DND-41 (cell line): ENCODE measurements at regions not wholly inside any gene's neighbourhood (a gene's known extent, or its start where the extent isn't known, plus 50 kb on each side); places are given as distances from the start of the nearest gene placed in this dataset.

Experiments
- ATAC-seq: fragments of 200-7000 bp; cut with Tn5 transposase; 3 replicates; pipeline ENCODE4 v1.9.1; 2021; ENCODE audit warnings: low read depth; ENCODE audit not compliant: insufficient read depth
- DNase-seq: peaks from one replicate; pipeline ENCODE4 v3.0.0-alpha.2; 2020
- H2AFZ ChIP-seq: 2 replicates; pipeline ENCODE4 v1.6.0; 2012; ENCODE audit warnings: low read depth, low read length
- H3K27ac ChIP-seq: 2 replicates; pipeline ENCODE4 v1.5.1; 2012; ENCODE audit warnings: low read length, inconsistent platforms
- H3K27me3 ChIP-seq: fragments of 200-600 bp; sonication (generic); 2 replicates; pipeline ENCODE4 v1.6.0; 2012; ENCODE audit warnings: low read length, mild to moderate bottlenecking, inconsistent platforms; ENCODE audit not compliant: insufficient read depth, poor library complexity
- H3K36me3 ChIP-seq: 2 replicates; pipeline ENCODE4 v1.5.1; 2012; ENCODE audit warnings: low read length, inconsistent platforms; ENCODE audit not compliant: insufficient read depth
- H3K4me1 ChIP-seq: 2 replicates; pipeline ENCODE4 v1.5.1; 2012; ENCODE audit warnings: mild to moderate bottlenecking, low read length; ENCODE audit not compliant: insufficient read depth
- H3K4me2 ChIP-seq: 2 replicates; pipeline ENCODE4 v1.6.0; 2012; ENCODE audit warnings: mild to moderate bottlenecking, moderate library complexity, low read length, inconsistent platforms; ENCODE audit not compliant: insufficient read depth
- H3K4me3 ChIP-seq, 2 experiments: fragments of 200-600 bp in 1 of 2; shearing (Covaris generic) in 1 of 2; 2 replicates each; pipeline ENCODE4 v1.5.1; 2012 to 2016; ENCODE audit warnings: inconsistent platforms in 2 of 2, low read length in 2 of 2, mild to moderate bottlenecking in 2 of 2, low read depth in 1 of 2, moderate library complexity in 1 of 2
- H3K79me2 ChIP-seq: 2 replicates; pipeline ENCODE4 v1.6.0; 2012; ENCODE audit warnings: low read length, inconsistent platforms; ENCODE audit not compliant: insufficient read depth
- H3K9ac ChIP-seq: 2 replicates; pipeline ENCODE4 v1.6.0; 2012; ENCODE audit warnings: low read depth, mild to moderate bottlenecking, inconsistent platforms, low read length, moderate library complexity
- H3K9me3 ChIP-seq: 2 replicates; pipeline ENCODE4 v1.5.1; 2012; ENCODE audit warnings: low read length, moderate library complexity, mild to moderate bottlenecking, inconsistent platforms; ENCODE audit not compliant: insufficient read depth, severe bottlenecking
- H4K20me1 ChIP-seq: 2 replicates; pipeline ENCODE4 v1.6.0; 2012; ENCODE audit warnings: low read length; ENCODE audit not compliant: insufficient read depth
- EZH2 ChIP-seq: IDR thresholded peaks from 3 replicates; pipeline ENCODE4 v1.6.1; 2012; ENCODE audit warnings: borderline replicate concordance, low read depth, mild to moderate bottlenecking, moderate library complexity, low read length, inconsistent platforms; ENCODE audit not compliant: severe bottlenecking
- TF ChIP-seq, protein P1 (sequence below): IDR thresholded peaks from 2 replicates; pipeline ENCODE4 v1.5.1; 2012; ENCODE audit warnings: borderline replicate concordance, low read length, moderate library complexity, mild to moderate bottlenecking; ENCODE audit not compliant: poor library complexity, severe bottlenecking; ENCODE audit errors: extremely low read depth

DNA sequence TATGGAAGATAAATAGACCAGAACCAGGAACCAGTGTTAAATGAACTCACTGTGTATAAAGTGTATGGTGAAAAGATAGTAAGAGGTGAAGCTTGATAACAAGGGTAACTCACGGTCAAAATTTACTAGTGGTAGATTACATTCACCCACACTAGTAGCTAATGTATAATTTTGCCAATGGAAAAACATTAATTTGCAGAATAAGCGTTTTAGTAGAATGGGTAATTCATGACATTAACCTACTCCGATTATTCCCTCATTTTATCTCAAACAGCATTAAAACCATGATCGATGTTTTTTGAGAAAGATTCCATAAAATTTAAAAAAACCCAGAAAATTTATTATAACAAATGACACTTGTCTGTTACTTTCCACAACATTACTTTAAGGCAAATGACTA is 57.7 kb upstream of the PPP1R3A start:
- no peaks in the 10 kb centered on the region for H3K79me2 ChIP-seq
- no peak overlapping the region for H3K27ac ChIP-seq
- H3K9me3 ChIP-seq = no peaks in the 10 kb centered on the region
- TF ChIP-seq, protein P1, sequence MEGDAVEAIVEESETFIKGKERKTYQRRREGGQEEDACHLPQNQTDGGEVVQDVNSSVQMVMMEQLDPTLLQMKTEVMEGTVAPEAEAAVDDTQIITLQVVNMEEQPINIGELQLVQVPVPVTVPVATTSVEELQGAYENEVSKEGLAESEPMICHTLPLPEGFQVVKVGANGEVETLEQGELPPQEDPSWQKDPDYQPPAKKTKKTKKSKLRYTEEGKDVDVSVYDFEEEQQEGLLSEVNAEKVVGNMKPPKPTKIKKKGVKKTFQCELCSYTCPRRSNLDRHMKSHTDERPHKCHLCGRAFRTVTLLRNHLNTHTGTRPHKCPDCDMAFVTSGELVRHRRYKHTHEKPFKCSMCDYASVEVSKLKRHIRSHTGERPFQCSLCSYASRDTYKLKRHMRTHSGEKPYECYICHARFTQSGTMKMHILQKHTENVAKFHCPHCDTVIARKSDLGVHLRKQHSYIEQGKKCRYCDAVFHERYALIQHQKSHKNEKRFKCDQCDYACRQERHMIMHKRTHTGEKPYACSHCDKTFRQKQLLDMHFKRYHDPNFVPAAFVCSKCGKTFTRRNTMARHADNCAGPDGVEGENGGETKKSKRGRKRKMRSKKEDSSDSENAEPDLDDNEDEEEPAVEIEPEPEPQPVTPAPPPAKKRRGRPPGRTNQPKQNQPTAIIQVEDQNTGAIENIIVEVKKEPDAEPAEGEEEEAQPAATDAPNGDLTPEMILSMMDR = no peak
- no peak for TF ChIP-seq EZH2
- no peaks in the 10 kb centered on the region for H4K20me1 ChIP-seq
- ATAC-seq (no peak), DNase-seq (no peak)
- no peaks in the 10 kb centered on the region for H3K36me3 ChIP-seq
- H3K27me3 ChIP-seq = no peaks in the 10 kb centered on the region
- no peak overlapping the region for H2AFZ ChIP-seq
- H3K4me1 ChIP-seq = no peaks in the 10 kb centered on the region
- no peak overlapping the region for H3K9ac ChIP-seq
- no peak overlapping the region for H3K4me2 ChIP-seq
- H3K4me3 ChIP-seq = no peak overlapping the region

GRCh38 chr7:113968713-113969112 is 49.9 kb upstream of the PPP1R3A start:
- Histone ChIP-seq H3K36me3 (no peaks in the 10 kb centered on the region), H3K4me2 (no peak overlapping the region), H3K9ac (no peak overlapping the region), H2AFZ (no peak overlapping the region), H3K4me3 (no peak overlapping the region), H4K20me1 (no peaks in the 10 kb centered on the region), H3K79me2 (no peaks in the 10 kb centered on the region), H3K4me1 (no peaks in the 10 kb centered on the region), H3K27me3 (no peaks in the 10 kb centered on the region), H3K27ac (no peak overlapping the region), H3K9me3 (no peaks in the 10 kb centered on the region)
- ATAC-seq (no peak), DNase-seq (no peak)
- TF ChIP-seq EZH2 = no peak
- TF ChIP-seq, protein P1 = no peak
